H9 (cell line): ENCODE measurements at regions not wholly inside any gene's neighbourhood (a gene's known extent, or its start where the extent isn't known, plus 50 kb on each side); places are given as distances from the start of the nearest gene placed in this dataset.

Experiments
- DNase-seq: peaks from one replicate; pipeline ENCODE4 v3.0.0-alpha.2; 2017
- H2AFZ ChIP-seq: one replicate; pipeline ENCODE4 v1.6.1; 2013; ENCODE audit warnings: mild to moderate bottlenecking, low read length, control low read depth, moderate library complexity
- H2AK5ac ChIP-seq: 2 replicates; pipeline ENCODE4 v1.6.1; 2013; ENCODE audit warnings: low read length, control low read depth, mixed read lengths; ENCODE audit not compliant: insufficient read length
- H2BK120ac ChIP-seq: one replicate; pipeline ENCODE4 v1.6.1; 2013; ENCODE audit warnings: low read depth, mild to moderate bottlenecking, low read length, control low read depth, inconsistent platforms; ENCODE audit not compliant: poor library complexity, severe bottlenecking
- H2BK12ac ChIP-seq: 2 replicates; pipeline ENCODE4 v1.6.1; 2013; ENCODE audit warnings: low read length, control low read depth, mixed read lengths, low read depth; ENCODE audit not compliant: insufficient read length
- H2BK15ac ChIP-seq: 2 replicates; pipeline ENCODE4 v1.6.1; 2013; ENCODE audit warnings: low read depth, low read length, control low read depth
- H2BK20ac ChIP-seq: one replicate; pipeline ENCODE4 v1.6.1; 2013; ENCODE audit warnings: low read depth, mild to moderate bottlenecking, low read length, control low read depth, inconsistent platforms; ENCODE audit not compliant: poor library complexity, severe bottlenecking
- H2BK5ac ChIP-seq: 2 replicates; pipeline ENCODE4 v1.6.1; 2013; ENCODE audit warnings: low read length, control low read depth, mixed read lengths; ENCODE audit not compliant: insufficient read length
- H3K14ac ChIP-seq: 2 replicates; pipeline ENCODE4 v1.6.1; 2013; ENCODE audit warnings: low read length, control low read depth; ENCODE audit not compliant: insufficient read depth
- H3K18ac ChIP-seq: 2 replicates; pipeline ENCODE4 v1.6.1; 2013; ENCODE audit warnings: low read depth, mild to moderate bottlenecking, mixed read lengths, low read length, control low read depth; ENCODE audit not compliant: insufficient read length
- H3K23ac ChIP-seq: 2 replicates; pipeline ENCODE4 v1.6.1; 2013; ENCODE audit warnings: low read length, control low read depth, mixed read lengths, low read depth; ENCODE audit not compliant: insufficient read length
- H3K23me2 ChIP-seq: 2 replicates; pipeline ENCODE4 v1.6.1; 2013; ENCODE audit warnings: low read depth, mild to moderate bottlenecking, mixed read lengths, low read length, control low read depth; ENCODE audit not compliant: insufficient read length, poor library complexity, severe bottlenecking
- H3K27ac ChIP-seq: 2 replicates; pipeline ENCODE4 v1.5.1; 2013; ENCODE audit warnings: low read length, control low read depth, mixed read lengths, low read depth; ENCODE audit not compliant: insufficient read length
- H3K27me3 ChIP-seq: 2 replicates; pipeline ENCODE4 v1.6.1; 2013; ENCODE audit warnings: low read length, control low read depth, inconsistent platforms; ENCODE audit not compliant: insufficient read depth
- H3K4ac ChIP-seq: 2 replicates; pipeline ENCODE4 v1.6.1; 2013; ENCODE audit warnings: low read depth, mild to moderate bottlenecking, control low read depth, inconsistent platforms, low read length, moderate library complexity
- H3K4me1 ChIP-seq: 2 replicates; pipeline ENCODE4 v1.6.1; 2013; ENCODE audit warnings: low read length, control low read depth, inconsistent platforms; ENCODE audit not compliant: insufficient read depth
- H3K4me2 ChIP-seq: 2 replicates; pipeline ENCODE4 v1.6.1; 2013; ENCODE audit warnings: low read length, control low read depth, mixed read lengths; ENCODE audit not compliant: insufficient read length, insufficient read depth
- H3K56ac ChIP-seq: 2 replicates; pipeline ENCODE4 v1.6.1; 2013; ENCODE audit warnings: low read depth, mild to moderate bottlenecking, mixed read lengths, low read length, control low read depth; ENCODE audit not compliant: insufficient read length
- H3K79me1 ChIP-seq: 2 replicates; pipeline ENCODE4 v1.6.1; 2013; ENCODE audit warnings: low read depth, mild to moderate bottlenecking, moderate library complexity, low read length, control low read depth, inconsistent platforms; ENCODE audit not compliant: insufficient read depth, poor library complexity, severe bottlenecking
- H3K79me2 ChIP-seq: 2 replicates; pipeline ENCODE4 v1.6.1; 2013; ENCODE audit warnings: low read length, control low read depth, inconsistent platforms; ENCODE audit not compliant: insufficient read depth
- H3K9ac ChIP-seq: 2 replicates; pipeline ENCODE4 v1.6.1; 2013; ENCODE audit warnings: low read length, control low read depth, mixed read lengths; ENCODE audit not compliant: insufficient read length; ENCODE audit errors: extremely low read depth
- H3K9me3 ChIP-seq: one replicate; pipeline ENCODE4 v1.6.1; 2013; ENCODE audit warnings: low read depth, low read length, inconsistent platforms; ENCODE audit not compliant: control insufficient read depth
- H3T11ph ChIP-seq: one replicate; pipeline ENCODE4 v1.6.1; 2013; ENCODE audit warnings: mild to moderate bottlenecking, low read length, control low read depth, inconsistent platforms
- H4K20me1 ChIP-seq: one replicate; pipeline ENCODE4 v1.6.1; 2013; ENCODE audit not compliant: control insufficient read depth, insufficient read length, insufficient read depth
- H4K5ac ChIP-seq: 2 replicates; pipeline ENCODE4 v1.6.1; 2013; ENCODE audit warnings: low read depth, mild to moderate bottlenecking, mixed read lengths, low read length, control low read depth; ENCODE audit not compliant: insufficient read length
- H4K8ac ChIP-seq: replicated peaks from 2 replicates; pipeline ENCODE4 v1.6.1; 2013; ENCODE audit warnings: low read length, control low read depth, mixed read lengths, low read depth; ENCODE audit not compliant: insufficient read length
- H4K91ac ChIP-seq: 2 replicates; pipeline ENCODE4 v1.6.1; 2013; ENCODE audit warnings: low read depth, mild to moderate bottlenecking, moderate library complexity, mixed read lengths, low read length, control low read depth; ENCODE audit not compliant: insufficient read length
- H3K27ac Mint-ChIP-seq, 3 experiments: 2 replicates in 2 of 3; 3 replicates in 1 of 3; pipeline ENCODE4 v1.8.0; 2020 to 2021; ENCODE audit warnings: mixed read lengths in 3 of 3, mild to moderate bottlenecking in 1 of 3, moderate library complexity in 1 of 3
- H3K27me3 Mint-ChIP-seq: 2 replicates; pipeline ENCODE4 v1.8.0; 2021; ENCODE audit warnings: low read depth, mild to moderate bottlenecking, moderate library complexity, mixed read lengths
- H3K36me3 Mint-ChIP-seq, 3 experiments: 2 replicates in 2 of 3; 3 replicates in 1 of 3; pipeline ENCODE4 v1.8.0; 2020 to 2021; ENCODE audit warnings: low read depth in 3 of 3, mixed read lengths in 3 of 3; ENCODE audit not compliant: insufficient read depth in 1 of 3
- H3K4me1 Mint-ChIP-seq, 2 experiments: 2 replicates each; pipeline ENCODE4 v1.8.0; 2020; ENCODE audit warnings: mixed read lengths in 2 of 2
- H3K4me3 Mint-ChIP-seq, 2 experiments: 2 replicates in 1 of 2; 3 replicates in 1 of 2; pipeline ENCODE4 v1.8.0; 2020 to 2021; ENCODE audit warnings: mild to moderate bottlenecking in 2 of 2, mixed read lengths in 2 of 2, moderate library complexity in 1 of 2
- H3K9me3 Mint-ChIP-seq, 2 experiments: 2 replicates in 1 of 2; 3 replicates in 1 of 2; pipeline ENCODE4 v1.8.0; 2020; ENCODE audit warnings: mild to moderate bottlenecking in 2 of 2, mixed read lengths in 2 of 2, moderate library complexity in 1 of 2
- WGBS: extraction: QIAGEN DNeasy Blood & Tissue Kit; methylation state at CpG from one replicate; pipeline ENCODE4 v1.1.7; 2013; ENCODE audit warnings: missing lambda C conversion rate, low lambda C conversion rate, mixed read lengths; ENCODE audit not compliant: insufficient read length; ENCODE audit errors: extremely low coverage; 5-methylcytosine and 5-hydroxymethylcytosine counted together
- TF ChIP-seq, protein P1 (sequence below): fragments of 200-600 bp; sonication (generic); conservative IDR thresholded peaks from 3 replicates; pipeline ENCODE4 v1.8.0; 2021; ENCODE audit warnings: antibody characterized with exemption, mild to moderate bottlenecking

DNA sequence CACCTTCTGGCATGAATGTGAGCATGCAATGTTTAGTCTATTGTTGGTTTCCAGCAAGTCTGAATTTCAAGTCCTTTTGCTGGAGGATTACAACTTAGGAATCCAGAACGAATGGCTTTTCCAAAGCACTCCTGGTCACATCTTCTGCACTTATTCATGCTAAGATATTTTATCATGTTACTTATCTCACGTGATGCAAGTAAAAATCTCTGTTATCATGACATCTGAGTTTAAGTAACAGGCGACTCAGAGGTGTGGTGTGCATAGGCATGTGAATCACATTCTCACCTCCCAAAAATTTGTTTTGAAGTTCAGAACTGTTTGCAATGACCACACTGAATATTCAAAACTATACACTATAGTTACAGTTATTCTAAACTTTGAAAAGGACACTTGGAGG is 204.8 kb upstream of the FGGY start:
- no peak overlapping the region for H2AFZ ChIP-seq
- Mint-ChIP-seq H3K4me3 (no peak overlapping the region), H3K36me3 (peaks cover 0 to 10% (median 1%) of the 10 kb centered on the region in 3 experiments; a peak in 5 of 7 replicates), H3K27me3 (no peaks in the 10 kb centered on the region; the same call in 1 of the 2 replicates), H3K27ac (no peak overlapping the region), H3K9me3 (peaks cover 4 to 5% of the 10 kb centered on the region in 2 experiments; a peak in 4 of 5 replicates), H3K4me1 (peaks cover 7 to 13% of the 10 kb centered on the region in 2 experiments)
- H3K79me1 ChIP-seq = no peaks in the 10 kb centered on the region
- no peak overlapping the region for H3K56ac ChIP-seq
- no CpG with 5 or more reads among the region's 3 CpGs for WGBS
- no peak overlapping the region for H3T11ph ChIP-seq
- no peaks in the 10 kb centered on the region for H3K23me2 ChIP-seq
- H3K9me3 ChIP-seq = no peaks in the 10 kb centered on the region
- H3K4me2 ChIP-seq = no peak overlapping the region
- peaks cover 4% of the 10 kb centered on the region; the same call in 1 of the 2 replicates for H3K4me1 ChIP-seq
- TF ChIP-seq, protein P1, sequence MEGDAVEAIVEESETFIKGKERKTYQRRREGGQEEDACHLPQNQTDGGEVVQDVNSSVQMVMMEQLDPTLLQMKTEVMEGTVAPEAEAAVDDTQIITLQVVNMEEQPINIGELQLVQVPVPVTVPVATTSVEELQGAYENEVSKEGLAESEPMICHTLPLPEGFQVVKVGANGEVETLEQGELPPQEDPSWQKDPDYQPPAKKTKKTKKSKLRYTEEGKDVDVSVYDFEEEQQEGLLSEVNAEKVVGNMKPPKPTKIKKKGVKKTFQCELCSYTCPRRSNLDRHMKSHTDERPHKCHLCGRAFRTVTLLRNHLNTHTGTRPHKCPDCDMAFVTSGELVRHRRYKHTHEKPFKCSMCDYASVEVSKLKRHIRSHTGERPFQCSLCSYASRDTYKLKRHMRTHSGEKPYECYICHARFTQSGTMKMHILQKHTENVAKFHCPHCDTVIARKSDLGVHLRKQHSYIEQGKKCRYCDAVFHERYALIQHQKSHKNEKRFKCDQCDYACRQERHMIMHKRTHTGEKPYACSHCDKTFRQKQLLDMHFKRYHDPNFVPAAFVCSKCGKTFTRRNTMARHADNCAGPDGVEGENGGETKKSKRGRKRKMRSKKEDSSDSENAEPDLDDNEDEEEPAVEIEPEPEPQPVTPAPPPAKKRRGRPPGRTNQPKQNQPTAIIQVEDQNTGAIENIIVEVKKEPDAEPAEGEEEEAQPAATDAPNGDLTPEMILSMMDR = no peak
- H2BK15ac ChIP-seq = no peak overlapping the region
- H2BK5ac ChIP-seq = no peak overlapping the region
- no peak overlapping the region for H2AK5ac ChIP-seq
- DNase-seq = no peak
- no peaks in the 10 kb centered on the region for H3K79me2 ChIP-seq
- H3K14ac ChIP-seq = no peak overlapping the region
- no peak overlapping the region for H3K27ac ChIP-seq
- H2BK12ac ChIP-seq = no peak overlapping the region
- H2BK120ac ChIP-seq = no peak overlapping the region
- H3K4ac ChIP-seq = no peak overlapping the region
- no peaks in the 10 kb centered on the region for H4K20me1 ChIP-seq
- no peak overlapping the region for H2BK20ac ChIP-seq
- no peak overlapping the region for H4K8ac ChIP-seq
- no peaks in the 10 kb centered on the region for H3K27me3 ChIP-seq
- H4K91ac ChIP-seq = no peak overlapping the region
- H3K9ac ChIP-seq = no peak overlapping the region
- H3K23ac ChIP-seq = no peak overlapping the region
- H3K18ac ChIP-seq = no peak overlapping the region
- no peak overlapping the region for H4K5ac ChIP-seq
